ENCODE measurements at regions not wholly inside any gene's neighbourhood (a gene's known extent, or its start where the extent isn't known, plus 50 kb on each side); places are given as distances from the start of the nearest gene placed in this dataset.
"Not testable (repeated sequence)": the region's sequence is repeated elsewhere in the genome, so short reads cannot be mapped to it uniquely, and the experiment has no call there.

GRCh38 chr2:195356920-195357440 lies 300.0 kb upstream of the SLC39A10 start:
- DNase-seq (ENCODE audit: low read depth, low spot score): no peak

GRCh38 chr2:195356026-195356425 lies 301.0 kb upstream of the SLC39A10 start:
- DNase-seq (ENCODE audit: low read depth, low spot score): no peak

GRCh38 chr2:195352581-195352980 lies 304.4 kb upstream of the SLC39A10 start:
- DNase-seq (ENCODE audit: low read depth, low spot score): no peak

DNA sequence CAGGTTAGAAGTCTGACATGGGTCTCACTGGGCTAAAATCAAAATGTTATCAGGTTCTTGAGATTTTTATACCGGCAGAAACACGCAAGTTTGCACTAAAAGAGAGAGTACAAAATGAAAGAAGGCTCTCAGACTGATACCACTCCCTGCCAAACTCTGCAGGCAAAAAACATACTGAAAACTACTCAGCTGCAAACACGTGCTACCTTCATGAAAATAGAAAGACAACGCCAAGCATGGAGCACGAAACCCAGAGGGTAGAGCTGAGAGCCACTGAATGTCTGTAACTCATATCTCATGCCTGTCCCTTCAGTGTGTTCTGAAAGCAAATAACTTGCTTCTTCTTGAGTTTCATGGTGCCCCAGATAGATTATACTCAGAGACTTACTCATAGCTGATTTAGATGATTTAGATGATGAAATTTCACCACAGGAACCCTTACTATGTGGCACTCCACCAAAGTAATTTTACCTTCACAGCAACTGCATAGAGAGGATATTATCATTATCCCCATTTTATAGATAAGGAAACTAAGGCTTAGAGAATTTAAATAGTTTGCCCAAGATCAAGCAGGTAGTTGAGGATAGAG lies 313.0 kb upstream of the SLC39A10 start:
- no peak for DNase-seq (ENCODE audit: low read depth, low spot score)

GRCh38 chr2:195343540-195343939 lies 313.5 kb upstream of the SLC39A10 start:
- no peak for DNase-seq (ENCODE audit: low read depth, low spot score)

DNA sequence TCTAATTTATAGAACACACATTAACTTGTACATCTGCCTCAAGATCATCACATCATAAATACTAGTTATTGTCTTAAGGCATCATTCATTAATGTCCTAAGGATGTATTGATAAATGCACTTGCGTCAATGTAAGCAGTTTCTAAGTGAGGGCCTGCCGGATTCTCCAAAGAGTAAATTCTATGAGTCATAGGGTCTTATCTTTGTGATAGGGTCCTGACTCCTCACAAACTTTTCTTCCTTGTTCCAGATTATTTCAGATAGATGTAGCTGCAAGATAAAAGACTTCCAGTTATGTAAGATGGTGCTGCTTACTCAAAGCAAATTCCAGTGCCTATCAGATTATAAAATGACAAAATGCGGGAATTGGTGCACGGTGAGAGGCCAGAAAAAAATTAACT lies 315.0 kb upstream of the SLC39A10 start:
- DNase-seq (ENCODE audit: low read depth, low spot score): no peak

- no peak for DNase-seq (ENCODE audit: low read depth, low spot score)
Observed at GRCh38 chr2:195338856-195339255, 318.2 kb upstream of the SLC39A10 start.

DNA sequence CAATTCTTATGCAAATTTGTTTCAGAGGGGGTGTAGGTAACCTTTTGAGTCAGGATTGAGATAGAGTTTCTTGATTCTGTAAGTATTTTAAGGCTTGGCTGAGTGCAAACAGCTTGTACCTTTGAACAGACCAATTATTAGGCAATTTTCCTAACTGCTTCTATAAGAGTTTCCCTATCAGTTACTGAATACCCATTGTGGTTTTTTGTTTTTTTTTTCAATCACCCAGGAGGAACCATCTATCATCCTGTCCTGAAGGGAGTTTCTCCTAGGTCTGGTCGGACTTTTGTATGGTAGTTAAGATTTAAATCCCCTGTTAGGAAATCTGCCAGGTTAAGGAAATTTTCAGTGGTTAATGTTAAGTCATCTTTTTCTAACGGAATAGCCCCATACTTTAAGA lies 319.4 kb upstream of the SLC39A10 start:
- no peak for DNase-seq (ENCODE audit: low read depth, low spot score)

DNA sequence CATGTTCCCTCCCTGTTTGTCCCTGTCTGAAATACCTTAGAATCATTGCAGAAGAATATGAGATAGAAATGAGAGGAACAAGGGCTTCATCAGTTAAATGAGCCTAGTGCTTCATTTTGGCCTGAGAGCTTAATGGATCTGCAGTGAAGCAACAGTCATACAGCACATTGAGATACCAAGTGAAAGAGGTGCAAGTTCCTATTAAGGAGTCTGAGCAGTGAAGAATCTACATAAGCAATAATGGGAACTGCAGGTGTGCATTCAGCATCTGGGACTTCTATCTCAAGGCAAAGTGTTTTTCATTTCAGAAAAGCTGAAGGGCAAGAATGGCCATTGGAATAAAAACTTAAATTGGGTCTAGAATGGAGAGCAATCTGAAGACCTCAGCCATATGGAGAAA lies 323.2 kb upstream of the SLC39A10 start:
- no peak for DNase-seq (ENCODE audit: low read depth, low spot score)

DNA sequence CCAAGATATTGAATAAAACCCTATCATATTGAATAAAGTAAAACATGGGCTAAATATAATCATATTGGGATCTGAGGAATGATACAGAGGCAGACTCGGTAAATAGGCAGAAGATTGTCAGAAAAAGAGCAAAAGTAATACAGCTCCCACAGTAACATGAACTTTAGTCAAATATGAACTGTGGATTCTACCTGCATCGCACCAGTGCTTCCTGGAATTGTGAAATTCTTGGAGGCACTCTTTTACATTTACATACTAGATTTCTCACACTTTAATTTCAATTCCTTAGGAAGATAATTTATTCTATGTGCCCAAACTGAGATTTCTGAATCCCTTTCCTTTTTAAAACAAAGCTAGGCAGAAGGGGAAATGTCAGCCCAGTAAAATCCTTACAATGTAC lies 325.1 kb upstream of the SLC39A10 start:
- no peak for DNase-seq (ENCODE audit: low read depth, low spot score)

DNA sequence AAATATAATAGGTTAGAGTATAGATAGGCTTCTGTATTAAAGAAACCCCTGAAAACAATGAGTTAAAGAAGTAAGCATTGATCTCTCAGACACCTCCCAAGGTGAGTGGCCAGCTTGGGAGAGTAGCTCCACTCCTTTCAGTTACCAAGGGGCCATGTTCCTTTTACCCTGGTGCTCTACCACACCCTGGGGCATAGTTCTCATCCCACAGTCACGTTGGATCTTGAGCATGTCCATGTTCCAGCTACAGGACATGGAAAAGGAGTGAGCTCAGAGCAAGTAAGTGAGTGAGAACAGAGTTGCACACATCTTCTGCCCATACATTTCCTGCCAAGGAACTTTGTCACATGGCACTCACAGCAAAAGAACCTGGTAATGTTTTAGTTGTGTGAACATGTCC lies 325.9 kb upstream of the SLC39A10 start:
- DNase-seq (ENCODE audit: low read depth, low spot score): no peak

DNA sequence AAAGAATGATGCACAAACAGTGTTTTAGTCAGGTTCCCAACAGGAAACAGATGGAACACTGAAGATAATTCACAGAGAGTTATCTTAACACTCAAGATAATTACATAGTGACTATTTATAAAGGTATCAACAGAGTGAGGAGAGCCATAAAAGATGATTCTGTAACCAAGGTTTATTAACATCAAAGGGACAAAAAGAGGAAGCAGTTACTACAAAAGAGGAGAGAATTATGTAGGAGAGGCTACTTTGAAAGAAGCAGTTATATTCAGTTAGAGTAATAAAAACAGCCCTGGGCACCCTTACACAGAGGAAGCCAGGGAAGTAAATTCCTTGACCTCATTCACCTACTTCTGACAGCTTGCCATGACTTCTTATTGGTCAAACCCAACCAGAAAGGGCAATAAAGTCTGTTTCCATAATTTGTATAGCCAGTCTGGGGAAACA lies 326.5 kb upstream of the SLC39A10 start:
- DNase-seq (ENCODE audit: low read depth, low spot score): no peak

DNA sequence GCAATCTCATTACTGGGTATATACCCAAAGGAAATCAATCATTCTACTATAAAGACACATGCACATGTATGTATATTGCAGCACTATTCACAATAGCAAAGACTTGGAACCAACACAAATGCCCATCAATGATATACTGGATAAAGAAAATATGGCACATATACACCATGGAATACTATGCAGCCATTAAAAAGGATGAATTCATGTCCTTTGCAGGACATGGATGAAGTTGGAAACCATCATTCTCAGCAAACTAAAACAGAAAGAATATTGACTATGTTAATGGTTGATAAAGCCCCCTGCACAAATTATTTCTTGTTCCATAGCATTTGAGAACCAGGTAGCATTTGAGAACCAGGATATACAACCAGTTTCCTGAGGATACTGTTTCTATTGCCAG lies 327.2 kb upstream of the SLC39A10 start:
- not testable (repeated sequence) for DNase-seq (ENCODE audit: low read depth, low spot score)

GRCh38 chr2:195326537-195326936 lies 330.5 kb upstream of the SLC39A10 start:
- no peak for DNase-seq (ENCODE audit: low read depth, low spot score)

DNA sequence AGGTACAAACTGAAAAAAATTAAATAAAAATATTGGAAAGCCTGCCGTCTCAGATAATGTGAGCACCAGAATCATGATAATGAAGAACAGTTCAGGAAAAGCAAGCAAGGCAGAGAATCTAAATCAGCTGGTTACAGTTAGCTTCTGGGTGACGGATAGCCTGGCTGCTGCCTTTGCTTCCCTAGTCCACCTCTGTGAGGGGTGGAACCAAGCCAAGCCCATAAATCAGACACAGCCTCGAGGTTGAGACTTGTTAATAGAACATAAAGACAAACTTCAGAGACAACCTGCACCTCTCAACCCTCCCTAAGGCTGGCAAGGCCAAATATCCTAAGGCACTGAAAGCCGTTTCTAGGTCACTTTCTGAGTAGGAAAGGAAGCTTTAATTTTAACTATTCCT lies 334.7 kb upstream of the SLC39A10 start:
- no peak for DNase-seq (ENCODE audit: low read depth, low spot score)

- DNase-seq (ENCODE audit: low read depth, low spot score): no peak
Observed at GRCh38 chr2:195320413-195320973, 336.5 kb upstream of the SLC39A10 start.

DNA sequence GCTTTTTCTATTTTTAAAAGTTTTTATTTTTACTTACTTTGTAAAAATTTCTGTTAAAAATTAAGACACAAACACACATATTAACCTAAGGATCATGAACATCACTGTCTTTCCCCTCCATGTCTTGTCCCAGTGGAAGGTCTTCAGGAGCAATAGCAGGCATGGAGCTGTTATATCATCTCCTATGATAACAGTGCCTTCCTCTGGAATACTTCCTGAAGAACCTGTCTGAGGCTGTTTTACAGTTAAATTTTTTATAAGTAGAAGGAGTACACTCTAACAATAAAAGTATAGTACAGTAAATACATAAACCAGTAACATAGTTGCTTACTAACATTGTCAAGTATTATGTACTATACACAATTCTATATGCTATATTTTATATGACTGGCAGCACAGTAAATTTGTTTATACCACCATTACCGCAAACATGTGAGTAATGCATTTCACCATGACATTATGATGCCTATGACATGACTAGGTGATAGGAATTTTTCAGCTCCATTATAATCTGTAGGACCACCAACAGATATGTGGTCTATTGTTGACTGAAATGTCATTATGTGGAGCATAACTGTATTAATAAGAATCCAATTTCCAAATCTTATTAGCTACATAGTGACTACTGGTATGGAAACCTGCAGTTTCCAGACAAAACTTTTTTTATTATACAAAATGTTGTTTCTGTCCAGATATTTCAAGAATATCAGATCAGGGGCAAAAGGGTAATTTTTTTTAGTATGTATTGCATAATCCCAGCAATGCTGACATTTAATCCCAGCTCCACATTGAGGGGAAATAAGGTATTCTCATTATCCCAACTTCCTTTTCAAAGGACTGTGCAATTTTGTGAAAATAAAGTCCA lies 337.2 kb upstream of the SLC39A10 start:
- no peak for DNase-seq (ENCODE audit: low read depth, low spot score)

- DNase-seq (ENCODE audit: low read depth, low spot score): no peak
Observed at GRCh38 chr2:195319112-195319460, 337.9 kb upstream of the SLC39A10 start.

DNA sequence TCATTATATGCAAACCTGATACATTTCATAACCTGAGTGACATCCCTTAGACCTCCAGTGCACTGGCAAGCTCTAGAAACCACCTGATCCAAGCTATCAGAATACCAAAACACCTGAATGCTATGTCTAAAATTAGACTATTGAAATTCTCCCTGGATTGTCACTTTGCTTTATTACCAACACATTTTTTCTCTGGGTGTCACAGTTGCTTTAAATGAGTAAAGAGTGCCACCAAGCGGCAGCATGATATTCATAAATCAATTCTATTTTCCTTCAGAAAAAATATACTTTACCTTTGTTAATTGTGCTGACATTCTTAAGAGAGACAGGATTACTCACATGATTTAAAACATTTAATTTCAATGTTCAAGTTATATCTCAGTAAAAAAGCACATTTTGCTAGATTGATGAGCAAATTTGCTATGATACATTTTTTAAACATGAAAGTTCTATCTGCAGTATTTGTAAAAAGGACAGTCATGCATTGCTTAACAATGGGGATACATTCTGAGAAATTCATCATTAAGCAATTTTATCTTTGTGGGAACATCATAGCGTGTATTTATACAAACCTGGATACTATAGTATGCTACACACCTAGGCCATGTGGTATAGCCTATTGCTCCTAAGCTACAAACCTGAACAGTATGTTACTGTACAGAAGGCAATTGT lies 338.4 kb upstream of the SLC39A10 start:
- DNase-seq (ENCODE audit: low read depth, low spot score): peak; percentile 21

DNA sequence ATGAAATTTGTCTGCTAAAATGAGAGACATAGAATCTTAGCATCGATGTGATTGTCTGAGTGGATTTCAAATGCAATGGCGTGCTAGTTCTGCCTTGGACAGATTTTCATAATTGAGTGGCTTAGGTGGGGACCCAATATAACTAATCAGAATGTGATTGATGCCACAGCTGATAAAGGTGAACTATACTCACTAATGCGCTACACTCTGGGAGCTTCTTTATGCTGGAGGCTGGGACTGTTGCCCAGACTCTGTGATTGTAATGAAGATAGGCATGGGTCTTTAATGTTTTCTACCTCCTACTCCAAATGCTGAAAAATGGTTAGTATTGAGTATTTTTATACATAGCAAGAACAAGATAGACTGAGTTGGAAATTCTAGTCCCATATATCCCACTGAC lies 339.5 kb upstream of the SLC39A10 start:
- DNase-seq (ENCODE audit: low read depth, low spot score): no peak

- DNase-seq (ENCODE audit: low read depth, low spot score): no peak
Observed at GRCh38 chr2:195316486-195316885, 340.5 kb upstream of the SLC39A10 start.

- DNase-seq (ENCODE audit: low read depth, low spot score): no peak
Observed at GRCh38 chr2:195313962-195314361, 343.1 kb upstream of the SLC39A10 start.
